GM13976 (cell line): ENCODE measurements at regions not wholly inside any gene's neighbourhood (a gene's known extent, or its start where the extent isn't known, plus 50 kb on each side); places are given as distances from the start of the nearest gene placed in this dataset.

Source experiments
- DNase-seq: peaks from one replicate; pipeline ENCODE4 v3.0.0; 2012; ENCODE audit warnings: low spot score
- CTCF ChIP-seq: IDR thresholded peaks from 2 replicates; pipeline ENCODE4 v1.5.1; 2012; ENCODE audit warnings: borderline replicate concordance, mild to moderate bottlenecking; ENCODE audit not compliant: insufficient read depth; ENCODE audit errors: extremely low read depth, missing control alignments, control extremely low read depth
- in situ Hi-C: fragments of 300-500 bp; cut with MboI; formaldehyde crosslinking; loops from one replicate; pipeline ENCODE4 v1.12.0; 2022; ENCODE audit warnings: low sequenced_read_pairs, mixed read lengths, inconsistent platforms; ENCODE audit not compliant: unreplicated experiment

GRCh38 chrX:69036674-69037573, 128.3 kb downstream of the PJA1 start:
- in situ Hi-C loops = no loop called here
- TF ChIP-seq CTCF = no peak
- DNase-seq = no peak

- TF ChIP-seq CTCF = no peak
- in situ Hi-C loops = no loop called here
- no peak for DNase-seq
These were observed 130.8 kb downstream of the PJA1 start for GRCh38 chrX:69034451-69034850.

GRCh38 chrX:69033936-69034335, 131.3 kb downstream of the PJA1 start:
- DNase-seq = peak; percentile 6
- in situ Hi-C loops = no loop called here
- no peak for TF ChIP-seq CTCF

GRCh38 chrX:69032601-69033000, 132.7 kb downstream of the PJA1 start:
- in situ Hi-C loops = no loop called here
- TF ChIP-seq CTCF = no peak
- DNase-seq = no peak

- no peak for TF ChIP-seq CTCF
- DNase-seq = no peak
- in situ Hi-C loops = no loop called here
These were observed 133.3 kb downstream of the PJA1 start for GRCh38 chrX:69031971-69032391.

GRCh38 chrX:69031181-69031580, 134.1 kb downstream of the PJA1 start:
- no peak for TF ChIP-seq CTCF
- in situ Hi-C loops = no loop called here
- no peak for DNase-seq
